GM19239 (cell line): ENCODE measurements at regions not wholly inside any gene's neighbourhood (a gene's known extent, or its start where the extent isn't known, plus 50 kb on each side); places are given as distances from the start of the nearest gene placed in this dataset.

Experiments
- DNase-seq: peaks from one replicate; pipeline ENCODE4 v3.0.0; 2011; ENCODE audit warnings: low spot score; ENCODE audit not compliant: insufficient read length
- FAIRE-seq: peaks from 2 replicates; lab custom pipeline; 2011; peaks lifted over from hg19 to GRCh38; lab: Jason Lieb, UNC

- FAIRE-seq (no peak), DNase-seq (no peak)
Observed at GRCh38 chr4:95985791-95986550, 146.1 kb downstream of the PDHA2 start.

- no peak for FAIRE-seq
Observed at GRCh38 chr4:95987851-95988250, 148.0 kb downstream of the PDHA2 start.

GRCh38 chr4:95998311-95998710, 158.4 kb downstream of the PDHA2 start:
- FAIRE-seq (no peak), DNase-seq (no peak)

More at GRCh38 chr4:95987851-95988250, 148.0 kb downstream of the PDHA2 start:
- DNase-seq = no peak

- DNase-seq = no peak
Observed at GRCh38 chr4:96003951-96004740, 164.3 kb downstream of the PDHA2 start.

GRCh38 chr4:96009427-96010119, 169.7 kb downstream of the PDHA2 start:
- FAIRE-seq (no peak), DNase-seq (no peak)

More at GRCh38 chr4:96003951-96004740, 164.3 kb downstream of the PDHA2 start:
- no peak for FAIRE-seq

GRCh38 chr4:96012687-96013086, 172.8 kb downstream of the PDHA2 start:
- DNase-seq (no peak), FAIRE-seq (no peak)

- no peak for DNase-seq
Observed at GRCh38 chr4:96016634-96017299, 176.9 kb downstream of the PDHA2 start.

GRCh38 chr4:96025011-96025410, 185.1 kb downstream of the PDHA2 start:
- no peak for FAIRE-seq
- no peak for DNase-seq

More at GRCh38 chr4:96016634-96017299, 176.9 kb downstream of the PDHA2 start:
- no peak for FAIRE-seq

- FAIRE-seq (peak; percentile 18), DNase-seq (no peak)
Observed at GRCh38 chr4:96035727-96036126, 195.8 kb downstream of the PDHA2 start.

GRCh38 chr4:96036781-96037180, 196.9 kb downstream of the PDHA2 start:
- DNase-seq (no peak), FAIRE-seq (no peak)

- FAIRE-seq (no peak), DNase-seq (no peak)
Observed at GRCh38 chr4:96037705-96038104, 197.8 kb downstream of the PDHA2 start.

- no peak for DNase-seq
- no peak for FAIRE-seq
Observed at GRCh38 chr4:96039217-96039616, 199.3 kb downstream of the PDHA2 start.

GRCh38 chr4:96039803-96040436, 200.0 kb downstream of the PDHA2 start:
- no peak for DNase-seq

GRCh38 chr4:96044971-96045370, 205.1 kb downstream of the PDHA2 start:
- DNase-seq = no peak

More at GRCh38 chr4:96039803-96040436, 200.0 kb downstream of the PDHA2 start:
- no peak for FAIRE-seq

GRCh38 chr4:96052827-96053226, 212.9 kb downstream of the PDHA2 start:
- no peak for FAIRE-seq
- no peak for DNase-seq

More at GRCh38 chr4:96044971-96045370, 205.1 kb downstream of the PDHA2 start:
- FAIRE-seq = no peak

GRCh38 chr4:96056346-96056934, 216.5 kb downstream of the PDHA2 start:
- DNase-seq (no peak), FAIRE-seq (no peak)

- DNase-seq (no peak), FAIRE-seq (no peak)
Observed at GRCh38 chr4:96063639-96064038, 223.7 kb downstream of the PDHA2 start.

GRCh38 chr4:96073461-96073860, 233.6 kb downstream of the PDHA2 start:
- DNase-seq = no peak
- no peak for FAIRE-seq

GRCh38 chr4:96092151-96092705, 252.3 kb downstream of the PDHA2 start:
- DNase-seq (no peak), FAIRE-seq (no peak)
